SH-SY5Y (cell line): ENCODE measurements at regions not wholly inside any gene's neighbourhood (a gene's known extent, or its start where the extent isn't known, plus 50 kb on each side); places are given as distances from the start of the nearest gene placed in this dataset.

Experiments used
- GATA2 ChIP-seq: IDR thresholded peaks from 2 replicates; pipeline ENCODE4 v1.6.1; 2011; ENCODE audit warnings: mild to moderate bottlenecking, low read depth, low read length
- GATA3 ChIP-seq: IDR thresholded peaks from 2 replicates; pipeline ENCODE4 v1.6.1; 2011; ENCODE audit warnings: low read depth, mild to moderate bottlenecking, low read length, moderate library complexity

GRCh38 chr10:62661143-62661542 lies 143.4 kb upstream of the ADO start:
- TF ChIP-seq GATA3, result no peak
- TF ChIP-seq GATA2, result no peak
